H1 (cell line): ENCODE measurements at regions not wholly inside any gene's neighbourhood (a gene's known extent, or its start where the extent isn't known, plus 50 kb on each side); places are given as distances from the start of the nearest gene placed in this dataset.

Experiments
- CTCF ChIA-PET: fragments of 300-600 bp; sonication (Branson Sonifier 250); formaldehyde crosslinking; loops from one replicate; lab custom pipeline; 2021; ENCODE audit not compliant: partially characterized antibody; lab: Charles Lee
- POLR2A ChIA-PET: fragments of 300-600 bp; sonication (Branson Sonifier 250); formaldehyde crosslinking; loops from one replicate; lab custom pipeline; 2021; ENCODE audit warnings: inconsistent platforms; ENCODE audit not compliant: partially characterized antibody; lab: Charles Lee
- DNase-seq, 2 experiments: peaks; one replicate each; pipeline versions ENCODE4 v3.0.0 to v3.0.0-alpha.2; 2010 to 2022; ENCODE audit warnings: low spot score in 2 of 2, low read depth in 1 of 2, mixed read lengths in 1 of 2
- FAIRE-seq: peaks from 2 replicates; lab custom pipeline; 2011; peaks lifted over from hg19 to GRCh38; lab: Jason Lieb, UNC
- H2AFZ ChIP-seq: 2 replicates; pipeline ENCODE4 v1.8.1; 2012; ENCODE audit warnings: low read length, inconsistent platforms
- H2AK5ac ChIP-seq: 2 replicates; pipeline ENCODE4 v1.6.1; 2013; ENCODE audit warnings: low read depth, low read length
- H2BK120ac ChIP-seq: replicated peaks from 2 replicates; pipeline ENCODE3; 2013; ENCODE audit warnings: low read depth, low read length, inconsistent platforms
- H2BK12ac ChIP-seq: 2 replicates; pipeline ENCODE4 v1.6.1; 2013; ENCODE audit warnings: low read depth, low read length
- H2BK15ac ChIP-seq: 2 replicates; pipeline ENCODE4 v1.6.1; 2013; ENCODE audit warnings: low read length
- H2BK20ac ChIP-seq: 2 replicates; pipeline ENCODE4 v1.6.1; 2013; ENCODE audit warnings: low read length
- H2BK5ac ChIP-seq: 2 replicates; pipeline ENCODE4 v1.6.1; 2013; ENCODE audit warnings: low read depth, low read length
- H3K14ac ChIP-seq: 2 replicates; pipeline ENCODE4 v1.6.1; 2013; ENCODE audit warnings: inconsistent platforms; ENCODE audit not compliant: insufficient read length
- H3K18ac ChIP-seq: 2 replicates; pipeline ENCODE4 v1.6.1; 2013; ENCODE audit warnings: low read length; ENCODE audit errors: extremely low read depth
- H3K23ac ChIP-seq: 2 replicates; pipeline ENCODE4 v1.6.1; 2013; ENCODE audit warnings: inconsistent platforms; ENCODE audit not compliant: insufficient read length
- H3K23me2 ChIP-seq: 2 replicates; pipeline ENCODE4 v1.6.1; 2013; ENCODE audit warnings: low read depth, low read length
- H3K27ac ChIP-seq: 2 replicates; pipeline ENCODE4 v1.6.1; 2011; ENCODE audit warnings: low read depth, low read length, inconsistent platforms
- H3K27me3 ChIP-seq, 4 experiments: replicated peaks in 1 of 4; 1 replicate in 1 of 4; 2 replicates in 3 of 4; pipeline versions ENCODE4 v1.6.1 to v1.8.1; 2011 to 2013; ENCODE audit warnings: low read length in 3 of 4, mild to moderate bottlenecking in 3 of 4, inconsistent platforms in 2 of 4, mixed read lengths in 2 of 4, moderate library complexity in 1 of 4; ENCODE audit not compliant: control insufficient read depth in 3 of 4, insufficient read depth in 3 of 4; ENCODE audit errors: extremely low read depth in 1 of 4
- H3K36me3 ChIP-seq, 4 experiments: 2 replicates each; pipeline versions ENCODE4 v1.6.1 to v1.8.1; 2011 to 2013; ENCODE audit warnings: mild to moderate bottlenecking in 4 of 4, low read length in 3 of 4, moderate library complexity in 2 of 4, control low read depth in 1 of 4, inconsistent platforms in 1 of 4; ENCODE audit not compliant: insufficient read depth in 4 of 4, control insufficient read depth in 2 of 4
- H3K4ac ChIP-seq: replicated peaks from 2 replicates; pipeline ENCODE3; 2013; ENCODE audit warnings: low read length, low read depth, mixed read lengths, inconsistent platforms; ENCODE audit not compliant: insufficient read length
- H3K4me1 ChIP-seq, 4 experiments: replicated peaks in 1 of 4; 1 replicate in 1 of 4; 2 replicates in 3 of 4; pipeline versions ENCODE4 v1.6.1 to v1.8.1; 2011 to 2013; ENCODE audit warnings: low read length in 3 of 4, inconsistent platforms in 2 of 4, mixed read lengths in 1 of 4; ENCODE audit not compliant: insufficient read depth in 4 of 4, control insufficient read depth in 3 of 4
- H3K4me2 ChIP-seq, 2 experiments: 2 replicates each; pipeline versions ENCODE4 v1.6.1 to v1.8.1; 2011 to 2013; ENCODE audit warnings: low read depth in 2 of 2, low read length in 2 of 2, control low read depth in 1 of 2, inconsistent platforms in 1 of 2, mild to moderate bottlenecking in 1 of 2; ENCODE audit not compliant: insufficient read depth in 1 of 2
- H3K4me3 ChIP-seq, 4 experiments: fragments of 200-600, 300-600 bp in 1 of 4; sonication (generic), shearing (Covaris generic), sonication (Bioruptor Twin) in 1 of 4; 2 replicates each; pipeline versions ENCODE4 v1.5.1 to v1.8.1; 2011 to 2016; ENCODE audit warnings: low read length in 4 of 4, low read depth in 3 of 4, control low read depth in 2 of 4, inconsistent platforms in 2 of 4, mild to moderate bottlenecking in 2 of 4, mixed read lengths in 1 of 4, moderate library complexity in 1 of 4; ENCODE audit not compliant: insufficient read depth in 2 of 4; ENCODE audit errors: extremely low read depth in 1 of 4
- H3K56ac ChIP-seq: replicated peaks from 2 replicates; pipeline ENCODE3; 2013; ENCODE audit warnings: low read depth, mild to moderate bottlenecking, mixed read lengths, low read length, inconsistent platforms; ENCODE audit not compliant: insufficient read length
- H3K79me1 ChIP-seq: 2 replicates; pipeline ENCODE4 v1.6.1; 2013; ENCODE audit warnings: low read depth, low read length, control low read depth
- H3K79me2 ChIP-seq, 2 experiments: 2 replicates each; pipeline versions ENCODE4 v1.6.1 to v1.8.1; 2012 to 2013; ENCODE audit warnings: low read length in 2 of 2, mild to moderate bottlenecking in 2 of 2, inconsistent platforms in 1 of 2; ENCODE audit not compliant: insufficient read depth in 2 of 2, control insufficient read depth in 1 of 2
- H3K9ac ChIP-seq, 4 experiments: replicated peaks in 1 of 4; 1 replicate in 1 of 4; 2 replicates in 3 of 4; pipeline versions ENCODE4 v1.6.1 to v1.8.1; 2011 to 2013; ENCODE audit warnings: low read depth in 3 of 4, low read length in 3 of 4, control low read depth in 2 of 4, mild to moderate bottlenecking in 2 of 4, moderate library complexity in 2 of 4, inconsistent platforms in 1 of 4; ENCODE audit errors: extremely low read depth in 1 of 4
- H3K9me3 ChIP-seq, 2 experiments: 2 replicates each; pipeline versions ENCODE4 v1.6.1 to v1.8.1; 2012 to 2013; ENCODE audit warnings: mild to moderate bottlenecking in 2 of 2, moderate library complexity in 2 of 2, control low read depth in 1 of 2, inconsistent platforms in 1 of 2, low read depth in 1 of 2, low read length in 1 of 2, mixed read lengths in 1 of 2; ENCODE audit not compliant: insufficient read depth in 2 of 2
- H4K20me1 ChIP-seq, 2 experiments: replicated peaks in 1 of 2; 2 replicates each; pipeline versions ENCODE3 to v1.8.1; 2011 to 2013; ENCODE audit warnings: inconsistent platforms in 2 of 2, low read length in 2 of 2, mild to moderate bottlenecking in 1 of 2; ENCODE audit not compliant: insufficient read depth in 2 of 2, control insufficient read depth in 1 of 2
- H4K5ac ChIP-seq: 2 replicates; pipeline ENCODE4 v1.6.1; 2013; ENCODE audit warnings: low read length, low read depth, mixed read lengths, inconsistent platforms; ENCODE audit not compliant: insufficient read length
- H4K8ac ChIP-seq: 2 replicates; pipeline ENCODE4 v1.8.0; 2013; ENCODE audit warnings: mild to moderate bottlenecking, moderate library complexity, low read length, inconsistent platforms; ENCODE audit not compliant: insufficient read depth; ENCODE audit errors: extremely low read depth
- H4K91ac ChIP-seq: replicated peaks from 2 replicates; pipeline ENCODE3; 2013; ENCODE audit warnings: low read length, mixed read lengths, inconsistent platforms; ENCODE audit not compliant: insufficient read length
- ASH2L ChIP-seq: fragments of 200-600, 300-600 bp; sonication (generic); IDR thresholded peaks from one replicate; pipeline ENCODE4 v1.7.1; 2017; ENCODE audit warnings: low read length
- CHD1 ChIP-seq: IDR thresholded peaks from 2 replicates; pipeline ENCODE4 v1.6.1; 2012; ENCODE audit warnings: low read depth, low read length, improper control_type of control experiment
- CHD2 ChIP-seq: IDR thresholded peaks from 2 replicates; pipeline ENCODE4 v1.6.1; 2012; ENCODE audit warnings: low read length, improper control_type of control experiment
- E2F6 ChIP-seq: IDR thresholded peaks from 2 replicates; pipeline ENCODE4 v1.6.1; 2012; ENCODE audit warnings: inconsistent platforms
- EP300 ChIP-seq, 2 experiments: IDR thresholded peaks; 1 replicate in 1 of 2; 2 replicates in 1 of 2; pipeline ENCODE4 v1.6.1; 2011 to 2012; ENCODE audit warnings: low read depth in 2 of 2, low read length in 2 of 2, mild to moderate bottlenecking in 2 of 2, borderline replicate concordance in 1 of 2, inconsistent platforms in 1 of 2, moderate library complexity in 1 of 2
- KDM4A ChIP-seq: IDR thresholded peaks from one replicate; pipeline ENCODE4 v1.7.1; 2012; ENCODE audit warnings: low read depth, mild to moderate bottlenecking, moderate library complexity, low read length, inconsistent platforms; ENCODE audit not compliant: severe bottlenecking
- MAX ChIP-seq: IDR thresholded peaks from 2 replicates; pipeline ENCODE4 v1.6.1; 2012; ENCODE audit warnings: inconsistent platforms
- RBBP5 ChIP-seq: IDR thresholded peaks from 2 replicates; pipeline ENCODE4 v1.7.1; 2012; ENCODE audit warnings: low read depth, mild to moderate bottlenecking, inconsistent platforms, low read length, moderate library complexity, borderline replicate concordance
- RXRA ChIP-seq: IDR thresholded peaks from 2 replicates; pipeline ENCODE4 v1.6.1; 2011; ENCODE audit warnings: low read depth, mild to moderate bottlenecking, low read length, moderate library complexity; ENCODE audit not compliant: insufficient read depth
- SAP30 ChIP-seq: fragments of 300-600 bp; sonication (generic); IDR thresholded peaks from 2 replicates; pipeline ENCODE4 v1.7.1; 2012; ENCODE audit warnings: low read length, moderate library complexity, mild to moderate bottlenecking, inconsistent platforms; ENCODE audit not compliant: insufficient read depth, insufficient replicate concordance
- SIRT6 ChIP-seq: IDR thresholded peaks from one replicate; pipeline ENCODE4 v1.7.1; 2012; ENCODE audit warnings: low read length, inconsistent platforms
- ZNF274 ChIP-seq: IDR thresholded peaks from 2 replicates; pipeline ENCODE4 v1.7.0; 2012; ENCODE audit warnings: low read length, borderline replicate concordance; ENCODE audit errors: extremely low read depth
- WGBS, 2 experiments: shearing (Covaris generic) in 1 of 2; methylation state at CpG; one replicate each; pipeline versions ENCODE4 v1.1.6 to v1.1.7; 2013 to 2015; ENCODE audit warnings: low lambda C conversion rate in 2 of 2, mixed read lengths in 2 of 2, inconsistent platforms in 1 of 2, low coverage in 1 of 2, missing lambda C conversion rate in 1 of 2; ENCODE audit not compliant: insufficient replicate concordance in 2 of 2, insufficient coverage in 1 of 2, insufficient read length in 1 of 2; ENCODE audit errors: extremely low coverage in 1 of 2, missing lambda C conversion rate in 1 of 2; 5-methylcytosine and 5-hydroxymethylcytosine counted together

GRCh38 chr21:38670861-38671260 lies 134.9 kb upstream of the ETS2 start:
- ChIA-PET CTCF (interaction anchor here (0.9 to 2.2 kb wide), 7 partner anchors 12 to 462 kb away, joined by 3 to 10 read pairs (median 3); no protein-coding TSS in a partner anchor), POLR2A (no interaction called here)
- H3K9me3 ChIP-seq: no peaks in the 10 kb centered on the region
- no peak overlapping the region for H3K9ac ChIP-seq
- DNase-seq (no peak), FAIRE-seq (no peak)
- H2BK15ac ChIP-seq: no peak overlapping the region
- WGBS, 2 experiments: 94% methylated on average over 7 of the region's 7 CpGs; no CpG with 5 or more reads in 1 of the 2 experiments
- no peak overlapping the region for H4K5ac ChIP-seq
- no peak overlapping the region for H2BK120ac ChIP-seq
- no peak overlapping the region for H2BK20ac ChIP-seq
- no peaks in the 10 kb centered on the region for H4K20me1 ChIP-seq
- no peak overlapping the region for H3K23ac ChIP-seq
- H4K8ac ChIP-seq: no peak overlapping the region
- H3K23me2 ChIP-seq: no peaks in the 10 kb centered on the region; the same call in 1 of the 2 replicates
- H2AFZ ChIP-seq: no peak overlapping the region
- no peaks in the 10 kb centered on the region for H3K79me2 ChIP-seq
- H2BK5ac ChIP-seq: no peak overlapping the region
- H2BK12ac ChIP-seq: no peak overlapping the region
- H3K27ac ChIP-seq: no peak overlapping the region
- no peak overlapping the region for H4K91ac ChIP-seq
- no peak overlapping the region for H3K4ac ChIP-seq
- H3K36me3 ChIP-seq: no peaks in the 10 kb centered on the region
- no peak overlapping the region for H3K14ac ChIP-seq
- H3K56ac ChIP-seq: no peak overlapping the region
- no peak overlapping the region for H2AK5ac ChIP-seq
- no peak overlapping the region for H3K4me2 ChIP-seq
- no peaks in the 10 kb centered on the region for H3K79me1 ChIP-seq
- H3K4me3 ChIP-seq: no peak overlapping the region
- peaks cover 0 to 3% (median 0%) of the 10 kb centered on the region in 4 experiments; a peak in 1 of 7 replicates for H3K4me1 ChIP-seq
- no peak overlapping the region for H3K18ac ChIP-seq
- no peaks in the 10 kb centered on the region; a peak in 1 of 7 replicates for H3K27me3 ChIP-seq
- TF ChIP-seq E2F6: no peak
- TF ChIP-seq CHD1: no peak
- no peak for TF ChIP-seq MAX
- TF ChIP-seq EP300 (IDR thresholded peaks at IDR 0.05; ENCODE audit: borderline replicate concordance in 1 of 2, low read depth in 2 of 2, low read length in 2 of 2): no peak
- no peak for TF ChIP-seq ZNF274
- TF ChIP-seq CHD2: no peak
- no peak for TF ChIP-seq KDM4A
- TF ChIP-seq RBBP5: no peak
- no peak for TF ChIP-seq RXRA
- no peak for TF ChIP-seq SAP30
- TF ChIP-seq SIRT6: no peak
- TF ChIP-seq ASH2L: no peak
